Kidney epithelial cell (primary cell): ENCODE measurements at regions not wholly inside any gene's neighbourhood (a gene's known extent, or its start where the extent isn't known, plus 50 kb on each side); places are given as distances from the start of the nearest gene placed in this dataset.

Experiments used
- DNase-seq: peaks from one replicate; pipeline ENCODE4 v3.0.0-alpha.2; 2010; ENCODE audit warnings: low read depth
- H3K27me3 ChIP-seq: 2 replicates; pipeline ENCODE4 v1.6.0; 2011; ENCODE audit warnings: low read length; ENCODE audit not compliant: control insufficient read depth, insufficient read depth
- H3K36me3 ChIP-seq: 2 replicates; pipeline ENCODE4 v1.5.1; 2011; ENCODE audit warnings: low read length; ENCODE audit not compliant: control insufficient read depth, insufficient read depth
- H3K4me3 ChIP-seq: 2 replicates; pipeline ENCODE4 v1.5.1; 2011; ENCODE audit warnings: low read depth, mild to moderate bottlenecking, control low read depth, low read length
- TF ChIP-seq, protein P1 (sequence below): IDR thresholded peaks from 2 replicates; pipeline ENCODE4 v1.5.1; 2011; ENCODE audit warnings: mild to moderate bottlenecking, moderate library complexity, low read length, control low read depth, inconsistent platforms; ENCODE audit not compliant: insufficient read depth, poor library complexity, severe bottlenecking

DNA sequence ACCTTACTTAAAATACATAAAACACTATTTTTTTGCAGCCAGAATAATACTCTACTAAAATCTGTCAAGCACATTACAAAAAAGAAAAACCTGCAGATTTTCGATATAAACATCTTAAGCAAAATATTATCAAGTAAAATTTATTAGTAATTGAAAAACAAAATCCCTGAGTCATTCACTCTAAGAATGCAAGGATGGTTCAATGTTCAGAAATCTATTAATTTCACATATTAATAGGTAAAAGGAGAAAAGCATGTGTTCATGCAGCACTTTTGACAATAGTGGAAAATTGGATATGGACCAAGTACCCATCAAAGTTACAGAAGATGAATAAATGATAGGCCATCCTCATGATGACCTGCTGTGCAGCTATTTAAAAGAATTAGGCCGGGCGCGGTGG, 66.2 kb upstream of the OTOS start:
- DNase-seq, result no peak
- no peaks in the 10 kb centered on the region for H3K36me3 ChIP-seq
- TF ChIP-seq, protein P1, sequence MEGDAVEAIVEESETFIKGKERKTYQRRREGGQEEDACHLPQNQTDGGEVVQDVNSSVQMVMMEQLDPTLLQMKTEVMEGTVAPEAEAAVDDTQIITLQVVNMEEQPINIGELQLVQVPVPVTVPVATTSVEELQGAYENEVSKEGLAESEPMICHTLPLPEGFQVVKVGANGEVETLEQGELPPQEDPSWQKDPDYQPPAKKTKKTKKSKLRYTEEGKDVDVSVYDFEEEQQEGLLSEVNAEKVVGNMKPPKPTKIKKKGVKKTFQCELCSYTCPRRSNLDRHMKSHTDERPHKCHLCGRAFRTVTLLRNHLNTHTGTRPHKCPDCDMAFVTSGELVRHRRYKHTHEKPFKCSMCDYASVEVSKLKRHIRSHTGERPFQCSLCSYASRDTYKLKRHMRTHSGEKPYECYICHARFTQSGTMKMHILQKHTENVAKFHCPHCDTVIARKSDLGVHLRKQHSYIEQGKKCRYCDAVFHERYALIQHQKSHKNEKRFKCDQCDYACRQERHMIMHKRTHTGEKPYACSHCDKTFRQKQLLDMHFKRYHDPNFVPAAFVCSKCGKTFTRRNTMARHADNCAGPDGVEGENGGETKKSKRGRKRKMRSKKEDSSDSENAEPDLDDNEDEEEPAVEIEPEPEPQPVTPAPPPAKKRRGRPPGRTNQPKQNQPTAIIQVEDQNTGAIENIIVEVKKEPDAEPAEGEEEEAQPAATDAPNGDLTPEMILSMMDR, result no peak
- H3K4me3 ChIP-seq, result no peak overlapping the region
- peaks cover 6% of the 10 kb centered on the region for H3K27me3 ChIP-seq

DNA sequence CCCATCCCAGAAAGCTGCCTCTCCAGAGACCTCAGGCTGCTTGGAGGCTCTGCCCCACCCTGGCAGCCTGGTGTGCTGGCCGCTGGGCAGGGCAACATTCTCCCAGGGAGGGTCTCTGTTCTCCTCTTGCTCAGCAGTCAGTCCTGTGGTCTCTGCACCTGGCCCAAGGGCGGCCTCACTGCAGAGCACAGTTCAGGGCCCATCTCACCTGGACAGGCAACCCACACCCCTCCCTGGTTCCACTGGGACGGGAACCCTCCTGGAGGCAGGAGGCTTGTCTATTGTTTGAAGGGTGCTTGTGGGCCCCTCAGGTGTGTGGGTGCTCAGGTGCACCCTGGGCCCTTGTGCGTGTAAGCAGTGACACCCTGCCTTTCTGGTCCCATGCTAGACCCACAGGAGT, 67.2 kb upstream of the OTOS start:
- DNase-seq, result no peak
- H3K36me3 ChIP-seq, result no peaks in the 10 kb centered on the region
- TF ChIP-seq, protein P1, result no peak
- H3K4me3 ChIP-seq, result no peak overlapping the region
- peaks cover 5% of the 10 kb centered on the region for H3K27me3 ChIP-seq

DNA sequence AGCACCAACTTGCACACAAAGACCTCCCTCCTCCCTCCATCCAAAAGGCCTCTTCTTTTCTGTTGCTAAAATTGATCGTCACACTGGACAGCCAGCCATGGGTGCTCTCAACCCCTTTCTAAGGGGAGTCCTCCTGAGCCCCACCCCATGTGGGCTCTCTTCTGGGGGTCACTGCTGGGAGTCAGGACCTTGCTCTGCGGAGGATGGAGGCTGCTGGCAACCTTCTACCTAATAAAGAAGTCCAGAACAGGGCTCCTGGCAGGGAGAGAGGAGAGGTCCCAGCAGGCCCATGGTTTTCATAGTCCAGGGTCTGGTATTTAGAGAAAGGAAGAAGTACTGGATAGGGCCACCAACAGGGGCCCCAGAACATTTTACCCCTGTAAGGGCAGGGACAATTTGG, 67.6 kb upstream of the OTOS start:
- DNase-seq, result no peak
- H3K27me3 ChIP-seq, result peaks cover under 1% of the 10 kb centered on the region
- TF ChIP-seq, protein P1, result no peak
- no peak overlapping the region for H3K4me3 ChIP-seq
- H3K36me3 ChIP-seq, result no peaks in the 10 kb centered on the region

DNA sequence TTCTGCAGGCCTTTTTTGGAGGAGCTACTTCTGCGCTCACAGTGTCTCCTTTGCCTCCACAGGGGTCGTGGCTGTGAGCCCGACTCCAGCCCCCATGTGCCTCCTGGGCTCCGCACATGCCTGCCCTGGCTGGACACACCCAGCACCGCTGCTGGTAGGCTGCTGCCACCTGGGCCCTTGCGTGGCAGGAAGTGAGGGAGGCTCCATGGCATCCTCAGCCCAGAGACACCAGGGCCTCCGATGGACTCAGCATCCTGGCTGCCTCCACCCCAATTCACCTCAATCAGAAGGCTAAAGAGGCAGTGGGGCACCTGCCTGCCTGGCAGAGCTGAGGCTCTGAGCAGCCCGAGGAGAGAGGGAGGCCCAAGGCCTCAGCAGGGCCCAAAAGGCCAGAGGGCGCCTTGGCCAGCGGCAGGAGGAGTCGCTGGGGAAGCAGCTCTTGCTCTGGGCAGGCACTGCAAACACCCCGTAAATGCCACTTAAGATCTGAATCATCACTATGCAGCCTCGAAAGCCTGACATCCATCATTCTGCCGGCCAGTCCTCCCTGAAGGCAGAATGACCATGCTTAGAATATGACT, 68.3 kb upstream of the OTOS start:
- no peaks in the 10 kb centered on the region for H3K36me3 ChIP-seq
- TF ChIP-seq, protein P1, result no peak
- H3K4me3 ChIP-seq, result no peak overlapping the region
- no peaks in the 10 kb centered on the region for H3K27me3 ChIP-seq
- DNase-seq, result no peak

DNA sequence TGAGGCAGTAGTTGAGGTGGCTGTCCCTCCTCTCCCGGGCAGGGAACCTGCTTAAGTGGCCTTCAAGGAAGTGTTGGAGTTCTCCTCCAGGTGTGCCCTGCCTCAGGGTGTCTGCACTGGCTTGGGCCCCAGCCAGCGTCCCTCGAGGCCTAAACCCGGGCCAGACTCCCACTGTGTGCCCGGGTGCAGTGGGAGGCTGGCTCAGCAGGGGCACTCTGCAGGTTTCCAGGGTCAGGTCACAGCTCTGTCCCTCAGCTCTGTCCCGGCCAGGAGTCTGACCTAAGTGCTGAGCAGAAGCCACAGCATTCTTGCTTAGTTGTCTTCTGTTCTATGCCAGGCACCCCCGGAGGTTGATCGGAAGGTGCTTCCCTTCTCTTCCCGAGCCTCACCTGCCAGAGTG, 69.0 kb upstream of the OTOS start:
- Histone ChIP-seq H3K36me3 (no peaks in the 10 kb centered on the region), H3K4me3 (no peak overlapping the region), H3K27me3 (peaks cover 2% of the 10 kb centered on the region)
- TF ChIP-seq, protein P1, result no peak
- DNase-seq, result no peak

DNA sequence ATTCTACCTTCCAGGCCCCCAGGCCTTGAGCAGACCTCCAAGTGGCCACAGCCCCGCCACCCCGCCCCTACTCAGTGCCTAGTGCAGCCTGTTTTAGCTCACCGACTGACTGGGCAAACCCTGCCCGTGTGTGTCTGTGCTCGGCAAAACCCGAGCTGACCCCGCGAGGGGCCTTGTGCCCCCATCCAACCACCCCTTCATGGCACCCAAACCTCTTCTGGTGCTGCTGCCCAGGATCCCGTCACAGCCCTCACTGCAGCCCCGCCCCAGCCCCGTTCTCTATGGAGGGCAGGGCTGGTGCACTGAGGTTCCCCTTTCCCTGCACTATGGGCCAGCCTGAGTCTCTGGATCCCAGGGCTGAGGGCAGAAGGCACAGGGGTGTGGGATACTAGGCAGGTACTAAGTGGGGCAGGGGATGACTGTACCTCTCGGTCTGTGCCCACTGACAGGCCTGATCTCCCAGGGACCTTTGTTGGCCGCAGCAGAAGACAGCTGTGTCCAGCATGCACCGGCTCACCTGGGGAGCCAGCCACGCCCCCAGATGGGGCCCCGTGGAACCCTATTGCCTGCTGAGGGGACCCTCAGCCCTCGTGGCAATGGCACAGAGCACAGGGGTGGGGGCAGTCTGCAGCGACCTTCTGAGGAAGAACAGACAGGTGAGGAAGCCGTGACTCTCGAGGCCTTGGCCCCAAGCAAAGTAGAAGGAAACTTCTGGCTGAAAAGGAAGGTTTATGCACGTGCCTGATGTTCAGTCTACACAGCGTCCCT, 69.9 kb upstream of the OTOS start:
- peaks cover 2% of the 10 kb centered on the region for H3K27me3 ChIP-seq
- no peak for DNase-seq
- TF ChIP-seq, protein P1, result no peak
- no peaks in the 10 kb centered on the region for H3K36me3 ChIP-seq
- no peak overlapping the region for H3K4me3 ChIP-seq
